Activated naive CD8-positive, alpha-beta T cell treated with anti-CD3 and anti-CD28 coated beads, Interleukin-2, amount 50 U/mL, for 24 hours (primary cell): ENCODE measurements at regions not wholly inside any gene's neighbourhood (a gene's known extent, or its start where the extent isn't known, plus 50 kb on each side); places are given as distances from the start of the nearest gene placed in this dataset.
"Not testable (repeated sequence)": the region's sequence is repeated elsewhere in the genome, so short reads cannot be mapped to it uniquely, and the experiment has no call there.

Experiments used
- ATAC-seq: fragments of 150-1000 bp; cut with Tn5 transposase; one replicate; pipeline ENCODE4 v1.10.0; 2021
- DNase-seq: peaks from one replicate; pipeline ENCODE4 v3.0.0; 2021
- H3K27ac Mint-ChIP-seq: one replicate; pipeline ENCODE4 v1.8.0; 2021; ENCODE audit warnings: mild to moderate bottlenecking, mixed read lengths
- H3K27me3 Mint-ChIP-seq: one replicate; pipeline ENCODE4 v1.8.0; 2021; ENCODE audit warnings: mixed read lengths
- H3K36me3 Mint-ChIP-seq: one replicate; pipeline ENCODE4 v1.8.0; 2021; ENCODE audit warnings: low read depth, mixed read lengths
- H3K4me1 Mint-ChIP-seq: one replicate; pipeline ENCODE4 v1.8.0; 2021; ENCODE audit warnings: mixed read lengths
- H3K4me3 Mint-ChIP-seq: one replicate; pipeline ENCODE4 v1.8.0; 2021; ENCODE audit warnings: mild to moderate bottlenecking, moderate library complexity, mixed read lengths
- H3K9me3 Mint-ChIP-seq: one replicate; pipeline ENCODE4 v1.8.0; 2021; ENCODE audit warnings: mixed read lengths

DNA sequence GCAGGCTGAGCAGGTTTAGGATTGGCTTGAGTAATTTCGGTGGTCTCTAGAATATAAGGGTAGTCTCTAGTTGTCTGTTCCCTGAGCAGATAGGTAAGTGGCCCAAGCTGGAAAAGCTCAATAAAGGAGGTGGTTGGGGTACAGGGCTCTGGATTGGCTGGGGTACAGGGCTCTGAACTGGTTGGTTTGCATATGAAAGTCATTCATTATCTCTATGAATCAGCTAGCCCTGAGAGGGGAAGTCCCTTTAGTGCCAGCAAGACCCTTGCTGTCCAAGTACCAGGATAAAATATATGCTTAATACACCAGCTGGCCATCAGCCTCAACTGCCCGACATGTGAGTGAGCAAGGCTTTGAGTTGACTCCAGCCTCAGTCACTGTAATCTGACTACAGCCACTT, 93.0 kb downstream of the ZBTB18 start:
- Mint-ChIP-seq H3K4me1 (no peaks in the 10 kb centered on the region), H3K9me3 (no peaks in the 10 kb centered on the region), H3K27ac (no peak overlapping the region), H3K27me3 (peaks cover 7% of the 10 kb centered on the region), H3K36me3 (no peaks in the 10 kb centered on the region), H3K4me3 (no peak overlapping the region)
- DNase-seq (no peak), ATAC-seq (peak; percentile 33)

DNA sequence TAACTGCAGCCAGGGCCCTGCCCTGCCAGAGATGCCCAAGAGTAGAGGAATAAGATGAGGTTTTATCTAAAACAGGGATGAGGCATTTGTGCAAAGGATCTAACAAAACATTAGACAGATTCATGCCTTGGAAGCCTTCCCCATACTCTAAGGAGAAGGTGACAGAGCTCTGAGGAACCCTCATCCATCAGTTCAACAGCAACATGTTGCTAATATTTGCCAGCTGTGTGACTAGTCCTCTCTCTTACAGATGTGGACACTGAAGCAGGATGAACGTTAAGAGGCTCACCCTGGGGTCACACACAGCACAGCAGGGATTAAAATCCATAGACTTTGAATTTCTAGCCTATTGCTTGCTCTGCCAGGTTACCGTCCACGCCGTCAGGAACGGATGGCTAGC, 99.0 kb downstream of the ZBTB18 start:
- H3K4me3 Mint-ChIP-seq, result no peak overlapping the region

DNA sequence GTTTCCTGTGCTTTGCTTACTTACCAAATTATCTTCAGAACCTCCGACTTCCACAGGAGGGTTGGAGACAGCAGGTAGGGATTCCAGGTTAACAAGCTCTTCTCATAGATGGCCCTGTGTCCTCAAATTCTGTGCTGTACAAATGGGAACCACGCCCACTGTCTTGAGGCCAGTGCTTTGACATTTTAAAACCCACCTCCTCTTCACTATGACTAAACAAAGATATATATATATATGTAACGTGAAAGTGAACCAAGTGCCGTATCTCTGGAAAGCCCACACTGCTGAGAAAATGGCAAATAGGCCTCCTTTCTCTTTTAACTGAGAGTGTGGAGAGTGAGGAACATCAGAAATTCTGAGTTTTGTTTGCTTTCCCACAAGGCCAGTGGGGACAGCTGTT, 99.6 kb downstream of the ZBTB18 start:
- Mint-ChIP-seq H3K4me1 (peaks cover 14% of the 10 kb centered on the region), H3K36me3 (no peaks in the 10 kb centered on the region), H3K4me3 (no peak overlapping the region), H3K27ac (no peak overlapping the region), H3K9me3 (no peaks in the 10 kb centered on the region), H3K27me3 (no peaks in the 10 kb centered on the region)
- peak; percentile 72 for ATAC-seq
- DNase-seq, result no peak

More for the DNA sequence above, 99.0 kb downstream of the ZBTB18 start:
- H3K36me3 Mint-ChIP-seq, result no peaks in the 10 kb centered on the region
- H3K27me3 Mint-ChIP-seq, result no peaks in the 10 kb centered on the region
- peaks cover 14% of the 10 kb centered on the region for H3K4me1 Mint-ChIP-seq
- H3K9me3 Mint-ChIP-seq, result no peaks in the 10 kb centered on the region
- ATAC-seq (no peak), DNase-seq (no peak)
- H3K27ac Mint-ChIP-seq, result no peak overlapping the region

DNA sequence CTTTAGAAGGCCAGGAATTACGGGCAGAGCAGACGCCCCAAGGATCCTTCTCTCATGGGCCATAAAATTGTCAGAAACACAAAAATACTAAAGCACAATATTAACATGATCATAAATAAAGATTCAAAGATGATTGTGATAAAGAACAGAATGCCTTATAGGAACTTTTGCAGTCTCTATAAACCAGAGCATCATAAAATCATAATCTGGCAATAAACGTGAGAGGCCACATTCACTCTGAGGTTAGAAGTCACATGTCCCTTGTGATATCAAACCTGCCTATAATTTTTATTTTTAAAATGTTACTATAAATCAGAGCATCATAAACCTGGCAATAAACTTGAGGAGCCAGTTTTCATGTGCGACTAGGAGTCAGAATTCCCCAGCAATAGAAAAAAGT, 100.5 kb downstream of the ZBTB18 start:
- Mint-ChIP-seq H3K36me3 (no peaks in the 10 kb centered on the region), H3K27me3 (no peaks in the 10 kb centered on the region), H3K4me1 (peaks cover 14% of the 10 kb centered on the region), H3K9me3 (no peaks in the 10 kb centered on the region), H3K27ac (no peak overlapping the region), H3K4me3 (no peak overlapping the region)
- DNase-seq, result no peak
- ATAC-seq, result no peak

DNA sequence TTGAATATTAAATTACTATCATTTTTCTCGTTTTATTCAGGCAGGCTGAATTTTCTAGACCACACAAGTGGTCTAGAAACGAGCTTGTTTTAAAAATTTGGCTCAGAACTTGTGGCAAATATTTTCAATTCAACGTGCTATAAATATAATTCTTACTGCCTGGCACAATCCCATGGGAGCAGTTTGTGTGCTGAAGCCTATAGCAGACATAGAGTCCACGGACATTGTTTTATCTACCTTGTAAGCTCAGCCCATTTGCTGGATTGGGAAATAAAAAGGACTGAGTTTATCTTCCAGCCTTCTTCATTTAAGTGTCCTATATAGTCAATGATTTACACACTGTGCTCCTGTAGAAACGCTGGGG, 103.4 kb downstream of the ZBTB18 start:
- no peaks in the 10 kb centered on the region for H3K27me3 Mint-ChIP-seq
- ATAC-seq (no peak), DNase-seq (no peak)

DNA sequence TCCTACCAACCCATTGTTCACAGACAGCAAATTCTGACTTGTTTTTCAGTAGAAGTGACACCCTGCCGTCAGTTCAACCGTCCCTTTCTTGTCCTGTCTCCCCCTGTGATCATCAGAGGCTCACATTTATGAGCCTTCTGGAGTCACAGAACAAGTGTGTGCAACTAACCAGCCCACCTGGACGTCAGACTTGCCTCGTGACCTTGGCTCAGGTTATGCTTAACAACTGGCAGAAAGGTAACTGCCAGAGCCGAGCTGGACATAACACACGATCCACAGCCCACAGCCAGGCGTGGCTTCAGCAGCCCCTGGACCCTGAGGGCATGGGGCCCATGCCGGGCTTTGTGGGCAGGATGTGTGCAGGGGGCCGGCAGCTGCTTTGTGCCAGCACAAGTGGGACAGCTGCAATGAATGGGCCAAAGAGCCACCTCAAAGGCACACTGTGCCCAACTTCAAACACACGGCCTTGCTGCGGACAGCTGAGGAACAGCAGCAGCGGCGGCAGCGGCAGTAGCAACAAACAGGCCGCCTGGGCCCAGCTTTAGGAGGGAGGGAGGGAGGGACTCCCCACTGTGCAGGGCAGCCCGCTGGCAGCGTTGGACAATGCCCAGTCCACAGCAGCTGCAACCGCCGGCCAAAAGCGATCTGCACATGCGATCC, 103.9 kb downstream of the ZBTB18 start:
- Mint-ChIP-seq H3K27ac (no peak overlapping the region), H3K4me1 (peaks cover 12% of the 10 kb centered on the region), H3K9me3 (no peaks in the 10 kb centered on the region), H3K27me3 (no peaks in the 10 kb centered on the region), H3K36me3 (no peaks in the 10 kb centered on the region), H3K4me3 (no peak overlapping the region)
- no peak for DNase-seq
- no peak for ATAC-seq

More for the DNA sequence above, 103.4 kb downstream of the ZBTB18 start:
- Mint-ChIP-seq H3K27ac (no peak overlapping the region), H3K4me3 (no peak overlapping the region), H3K36me3 (no peaks in the 10 kb centered on the region), H3K4me1 (peaks cover 14% of the 10 kb centered on the region), H3K9me3 (no peaks in the 10 kb centered on the region)

DNA sequence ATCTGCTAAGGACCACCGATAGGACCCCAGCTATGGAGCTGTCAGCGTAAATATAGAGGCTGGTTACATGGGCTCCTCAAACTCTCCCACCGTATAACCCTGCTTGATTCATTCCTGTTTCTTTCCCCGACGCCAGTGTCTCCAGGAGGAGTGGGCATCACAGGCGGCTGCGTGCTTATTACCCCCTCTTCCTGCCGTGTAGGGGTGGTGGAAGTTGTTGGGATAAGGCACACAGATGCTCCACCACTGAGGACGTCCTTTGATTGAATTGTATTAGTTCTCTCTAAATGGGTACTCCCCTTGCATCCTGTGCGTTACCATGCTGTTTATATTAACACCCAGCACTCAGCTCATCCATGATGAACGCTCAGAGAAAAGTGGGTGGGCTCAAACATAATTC, 104.6 kb downstream of the ZBTB18 start:
- ATAC-seq, result no peak
- H3K27ac Mint-ChIP-seq, result no peak overlapping the region
- peaks cover 5% of the 10 kb centered on the region for H3K4me1 Mint-ChIP-seq
- H3K9me3 Mint-ChIP-seq, result no peaks in the 10 kb centered on the region
- no peaks in the 10 kb centered on the region for H3K27me3 Mint-ChIP-seq
- H3K4me3 Mint-ChIP-seq, result no peak overlapping the region
- H3K36me3 Mint-ChIP-seq, result no peaks in the 10 kb centered on the region
- DNase-seq, result no peak

DNA sequence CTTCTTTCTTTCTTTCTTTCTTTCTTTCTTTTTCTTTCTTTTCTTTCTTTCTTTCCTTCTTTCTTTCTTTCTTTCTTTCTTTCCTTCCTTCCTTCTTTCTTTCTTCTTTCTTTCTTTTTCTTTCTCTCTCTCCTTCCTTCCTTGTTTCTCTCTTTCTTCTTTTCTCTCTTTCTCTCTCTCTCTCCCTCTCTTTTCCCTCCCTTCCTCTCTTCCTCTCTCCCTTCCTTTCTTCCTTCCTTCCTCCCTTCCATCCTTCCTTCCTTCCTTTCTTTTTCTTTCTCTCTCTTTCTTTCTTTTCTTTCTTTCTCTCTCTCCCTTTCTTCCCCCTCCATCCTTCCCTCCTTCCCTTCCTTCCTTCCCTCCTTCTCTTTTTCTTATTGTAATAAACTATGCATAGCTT, 105.5 kb downstream of the ZBTB18 start:
- not testable (repeated sequence) for ATAC-seq, H3K36me3 Mint-ChIP-seq, H3K9me3 Mint-ChIP-seq, H3K27me3 Mint-ChIP-seq, DNase-seq, H3K27ac Mint-ChIP-seq, H3K4me1 Mint-ChIP-seq, H3K4me3 Mint-ChIP-seq

DNA sequence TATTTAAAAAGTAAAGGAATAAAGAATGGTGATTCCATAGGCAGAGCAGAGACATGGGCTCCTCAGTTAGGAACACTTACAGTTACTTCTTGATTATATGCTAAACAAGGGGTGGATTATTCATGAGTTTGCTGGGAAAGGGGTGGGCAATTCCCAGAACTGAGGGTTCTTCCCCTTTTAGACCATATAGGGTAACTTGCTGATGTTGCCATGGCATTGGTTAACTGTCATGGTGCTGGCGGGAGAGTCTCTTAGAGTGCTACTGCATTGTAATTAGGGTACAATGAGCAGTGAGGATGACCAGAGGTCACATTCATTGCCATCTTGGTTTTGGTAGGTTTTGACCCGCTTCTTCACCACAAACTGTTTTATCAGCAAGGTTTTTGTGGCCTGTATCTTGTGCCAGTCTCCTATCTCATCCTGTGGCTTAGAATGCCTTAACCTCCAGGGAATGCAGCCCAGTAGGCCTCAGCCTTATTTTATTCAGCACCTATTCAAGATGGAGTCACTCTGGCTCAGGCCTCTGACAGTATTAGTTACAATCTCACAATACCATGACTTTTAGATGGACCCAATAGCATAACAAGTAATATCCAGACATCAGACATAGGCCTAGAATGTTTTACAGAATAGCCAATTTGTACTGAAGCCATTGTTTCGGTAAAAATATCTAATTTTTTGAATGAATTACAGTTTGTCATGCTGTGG, 106.8 kb downstream of the ZBTB18 start:
- Mint-ChIP-seq H3K36me3 (no peaks in the 10 kb centered on the region), H3K27ac (no peak overlapping the region), H3K27me3 (no peaks in the 10 kb centered on the region), H3K4me1 (no peaks in the 10 kb centered on the region), H3K4me3 (no peak overlapping the region), H3K9me3 (no peaks in the 10 kb centered on the region)
- ATAC-seq, result no peak
- DNase-seq, result no peak

DNA sequence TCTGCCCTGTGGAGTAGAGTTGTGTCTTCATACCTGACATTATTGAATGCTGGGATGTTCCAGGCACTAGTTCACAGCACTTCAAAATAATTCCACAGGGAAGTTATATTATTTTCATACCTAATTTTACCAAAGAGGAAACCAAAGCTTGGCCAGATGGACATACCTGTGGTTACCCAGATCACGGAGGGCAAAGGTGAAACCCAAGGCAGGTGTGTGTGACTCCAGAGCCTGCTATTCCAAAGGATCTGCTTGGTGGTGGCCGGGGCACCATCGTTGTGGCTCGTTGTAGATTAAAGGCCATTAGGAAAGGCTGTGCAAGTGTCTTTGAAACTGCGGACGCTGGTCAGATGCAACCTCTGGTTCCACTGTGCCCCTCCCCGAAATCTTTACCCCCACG, 108.6 kb downstream of the ZBTB18 start:
- ATAC-seq (no peak), DNase-seq (no peak)
- Mint-ChIP-seq H3K4me1 (no peaks in the 10 kb centered on the region), H3K4me3 (no peak overlapping the region), H3K27ac (peak overlapping the region; percentile 11), H3K27me3 (no peaks in the 10 kb centered on the region), H3K9me3 (no peaks in the 10 kb centered on the region), H3K36me3 (no peaks in the 10 kb centered on the region)

DNA sequence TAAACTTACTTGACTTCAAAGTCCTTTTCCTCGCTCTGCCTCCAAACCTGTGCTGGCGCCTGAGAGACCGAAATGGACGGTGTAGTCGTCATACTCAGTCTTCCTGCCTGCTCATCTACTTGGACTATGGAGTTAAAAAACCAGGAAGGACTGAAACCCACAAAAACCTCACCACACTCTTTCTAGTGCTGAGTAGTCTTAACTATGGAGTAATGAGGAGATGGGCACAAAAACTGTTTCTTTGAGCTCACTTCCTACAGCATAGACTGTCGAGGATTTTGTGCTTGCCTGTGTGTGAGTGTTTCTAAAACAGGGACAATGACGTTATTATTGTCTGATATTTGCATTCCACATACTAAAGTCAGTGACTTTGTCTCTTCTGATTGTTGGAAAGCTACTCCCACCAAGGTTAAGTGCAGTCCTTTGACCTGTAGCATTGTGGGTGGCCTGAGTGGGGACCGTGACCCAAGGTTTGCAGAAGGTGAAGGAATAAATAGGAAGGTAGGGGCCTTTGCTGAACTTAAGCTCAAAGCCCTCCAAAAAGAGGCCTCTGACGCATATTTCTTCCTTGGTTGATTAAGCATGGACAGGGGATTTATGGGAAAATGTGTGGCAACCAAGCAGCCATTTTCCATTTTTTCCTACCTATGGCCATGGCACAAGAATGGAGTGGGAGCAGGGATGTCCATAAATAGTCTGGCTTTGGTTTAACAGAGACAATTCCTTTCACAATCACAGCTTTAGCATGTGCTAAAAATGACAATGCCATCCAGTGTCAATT, 109.6 kb downstream of the ZBTB18 start:
- Mint-ChIP-seq H3K4me1 (no peaks in the 10 kb centered on the region), H3K27me3 (no peaks in the 10 kb centered on the region), H3K4me3 (no peak overlapping the region), H3K27ac (no peak overlapping the region), H3K36me3 (no peaks in the 10 kb centered on the region), H3K9me3 (no peaks in the 10 kb centered on the region)
- DNase-seq (no peak), ATAC-seq (no peak)

DNA sequence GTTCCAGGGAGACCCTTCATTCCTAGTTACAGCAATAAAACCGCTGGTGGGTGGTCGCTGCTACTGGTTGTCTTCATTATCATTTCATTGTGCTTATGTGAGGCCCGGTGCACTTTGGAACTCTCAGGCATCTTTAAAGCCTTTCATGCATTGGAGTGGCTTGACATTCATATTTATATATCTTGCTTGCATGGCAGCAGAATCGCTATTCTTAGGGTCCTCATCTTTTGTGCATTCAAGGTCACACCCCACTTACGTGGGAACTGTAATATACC, 110.1 kb downstream of the ZBTB18 start:
- DNase-seq, result no peak
- Mint-ChIP-seq H3K27ac (no peak overlapping the region), H3K4me1 (no peaks in the 10 kb centered on the region), H3K36me3 (no peaks in the 10 kb centered on the region), H3K9me3 (no peaks in the 10 kb centered on the region), H3K4me3 (no peak overlapping the region), H3K27me3 (no peaks in the 10 kb centered on the region)
- no peak for ATAC-seq

DNA sequence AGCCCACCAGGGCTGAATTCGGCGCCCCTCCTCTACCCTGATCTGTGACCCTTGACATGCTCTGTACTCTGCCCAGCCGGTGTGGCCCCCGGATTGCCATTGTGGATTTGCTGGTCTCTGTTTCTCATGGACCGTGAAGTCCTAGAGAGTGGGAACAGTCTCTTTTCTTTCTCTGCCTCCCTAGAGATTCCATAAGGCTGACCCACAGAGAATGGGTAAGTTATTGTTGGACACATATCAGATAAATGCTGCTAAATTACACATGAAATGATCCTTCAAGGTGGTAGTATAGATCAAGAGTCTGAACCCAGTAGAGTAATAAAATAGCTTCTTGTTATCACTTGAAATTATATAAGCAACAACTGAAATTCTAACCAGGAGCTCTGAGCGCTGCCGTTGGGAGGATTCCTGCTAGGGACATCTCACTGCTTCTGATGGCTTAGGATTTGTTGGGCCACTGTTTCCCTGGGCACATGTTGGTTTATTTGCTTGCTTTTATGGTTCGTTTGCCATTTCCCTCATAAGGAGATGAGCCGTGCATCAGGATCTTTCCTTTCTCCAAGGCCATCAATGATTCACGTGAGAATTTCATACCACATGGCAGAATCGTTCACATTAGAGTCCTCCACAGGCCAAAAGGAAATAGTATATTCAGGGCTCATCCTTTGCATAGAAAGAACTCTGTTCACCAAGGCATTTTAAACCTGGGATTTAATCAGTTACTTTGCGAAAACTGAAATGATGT, 111.9 kb downstream of the ZBTB18 start:
- Mint-ChIP-seq H3K36me3 (no peaks in the 10 kb centered on the region), H3K27ac (no peak overlapping the region), H3K27me3 (no peaks in the 10 kb centered on the region), H3K4me3 (no peak overlapping the region), H3K9me3 (no peaks in the 10 kb centered on the region), H3K4me1 (no peaks in the 10 kb centered on the region)
- DNase-seq, result no peak
- ATAC-seq, result no peak

DNA sequence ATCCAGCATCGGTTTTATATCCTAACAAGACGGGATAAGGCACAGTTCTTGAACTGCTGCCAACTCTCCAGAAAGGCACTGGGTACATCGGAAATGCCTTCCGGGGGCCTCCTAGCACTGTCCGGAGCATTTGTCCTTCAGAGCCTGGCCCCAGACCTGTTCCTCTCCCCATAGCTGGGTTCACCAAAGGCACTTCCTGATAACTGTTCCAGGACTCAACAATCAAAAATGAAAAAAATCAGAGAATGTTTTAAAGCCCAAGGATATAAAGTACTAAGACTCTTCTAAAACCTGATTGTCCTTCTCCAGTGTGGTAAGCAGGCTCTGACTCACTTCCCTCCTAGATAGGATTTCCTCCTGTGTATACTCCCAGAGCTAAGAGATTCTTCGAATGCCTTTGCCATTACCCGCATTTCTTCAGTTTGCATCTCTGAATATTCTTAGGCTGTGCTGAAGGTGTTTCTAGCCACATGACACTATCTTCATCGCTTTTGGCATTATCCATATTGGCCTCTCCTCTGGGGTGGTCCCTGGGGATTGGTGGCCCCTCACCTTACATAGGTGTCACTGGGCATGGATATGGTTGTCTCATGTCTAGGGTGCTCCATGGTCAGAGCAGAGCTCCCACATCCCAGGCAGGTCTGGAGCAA, 112.9 kb downstream of the ZBTB18 start:
- ATAC-seq (no peak), DNase-seq (no peak)
- H3K4me1 Mint-ChIP-seq, result no peaks in the 10 kb centered on the region
- H3K27me3 Mint-ChIP-seq, result no peaks in the 10 kb centered on the region
- no peaks in the 10 kb centered on the region for H3K36me3 Mint-ChIP-seq
- H3K4me3 Mint-ChIP-seq, result no peak overlapping the region
- H3K27ac Mint-ChIP-seq, result no peak overlapping the region
- no peaks in the 10 kb centered on the region for H3K9me3 Mint-ChIP-seq
